D721Med (cell line): ENCODE measurements at regions not wholly inside any gene's neighbourhood (a gene's known extent, or its start where the extent isn't known, plus 50 kb on each side); places are given as distances from the start of the nearest gene placed in this dataset.

Experiments
- DNase-seq: peaks from one replicate; pipeline ENCODE4 v3.0.0; 2011; ENCODE audit warnings: low spot score; ENCODE audit not compliant: insufficient read length
- FAIRE-seq: peaks from 2 replicates; lab custom pipeline; 2011; peaks lifted over from hg19 to GRCh38; lab: Jason Lieb, UNC
- TF ChIP-seq, protein P1 (sequence below): IDR thresholded peaks from 2 replicates; pipeline ENCODE4 v1.5.1; 2012; ENCODE audit warnings: mild to moderate bottlenecking, control low read depth; ENCODE audit not compliant: insufficient read depth; ENCODE audit errors: missing control alignments

- TF ChIP-seq, protein P1, sequence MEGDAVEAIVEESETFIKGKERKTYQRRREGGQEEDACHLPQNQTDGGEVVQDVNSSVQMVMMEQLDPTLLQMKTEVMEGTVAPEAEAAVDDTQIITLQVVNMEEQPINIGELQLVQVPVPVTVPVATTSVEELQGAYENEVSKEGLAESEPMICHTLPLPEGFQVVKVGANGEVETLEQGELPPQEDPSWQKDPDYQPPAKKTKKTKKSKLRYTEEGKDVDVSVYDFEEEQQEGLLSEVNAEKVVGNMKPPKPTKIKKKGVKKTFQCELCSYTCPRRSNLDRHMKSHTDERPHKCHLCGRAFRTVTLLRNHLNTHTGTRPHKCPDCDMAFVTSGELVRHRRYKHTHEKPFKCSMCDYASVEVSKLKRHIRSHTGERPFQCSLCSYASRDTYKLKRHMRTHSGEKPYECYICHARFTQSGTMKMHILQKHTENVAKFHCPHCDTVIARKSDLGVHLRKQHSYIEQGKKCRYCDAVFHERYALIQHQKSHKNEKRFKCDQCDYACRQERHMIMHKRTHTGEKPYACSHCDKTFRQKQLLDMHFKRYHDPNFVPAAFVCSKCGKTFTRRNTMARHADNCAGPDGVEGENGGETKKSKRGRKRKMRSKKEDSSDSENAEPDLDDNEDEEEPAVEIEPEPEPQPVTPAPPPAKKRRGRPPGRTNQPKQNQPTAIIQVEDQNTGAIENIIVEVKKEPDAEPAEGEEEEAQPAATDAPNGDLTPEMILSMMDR, result no peak
- FAIRE-seq (no peak), DNase-seq (no peak)
Measured at GRCh38 chr4:126446917-126447316, 1132.2 kb downstream of the FAT4 start.

- DNase-seq (no peak), FAIRE-seq (peak; percentile 78)
- TF ChIP-seq, protein P1, result no peak
Measured at GRCh38 chr4:126448086-126448845, 1133.5 kb downstream of the FAT4 start.

DNA sequence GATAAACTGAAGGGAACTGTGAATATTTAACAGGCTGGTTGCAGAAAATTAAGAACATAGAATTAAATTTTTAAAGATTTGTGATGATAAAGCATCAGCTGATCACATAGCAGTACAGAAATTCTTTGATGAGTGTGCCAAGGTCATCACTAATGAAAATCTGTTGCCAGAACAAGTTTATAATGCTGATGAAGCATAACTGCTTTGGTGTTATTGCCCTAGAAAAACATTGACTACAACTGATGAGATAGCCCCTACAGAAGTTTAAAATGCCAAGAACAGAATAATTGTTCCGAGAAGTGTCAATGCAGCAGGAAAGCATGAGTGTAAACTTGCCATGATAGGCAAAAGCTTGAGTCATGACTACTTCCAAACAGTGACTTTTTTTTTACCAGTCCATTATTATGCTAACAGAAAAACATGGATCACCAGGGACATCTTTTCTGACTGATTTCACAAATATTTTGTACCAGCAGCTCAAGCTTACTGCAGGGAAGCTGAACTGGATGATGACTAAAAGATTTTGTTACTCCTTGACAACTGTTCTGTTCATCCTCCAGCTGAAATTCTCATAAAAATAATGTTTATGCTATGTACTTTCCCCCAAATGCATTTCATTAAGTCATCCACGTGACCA, 1136.6 kb downstream of the FAT4 start:
- no peak for DNase-seq
- TF ChIP-seq, protein P1, result no peak
- no peak for FAIRE-seq

- FAIRE-seq (no peak), DNase-seq (no peak)
- TF ChIP-seq, protein P1, result no peak
Measured at GRCh38 chr4:126455865-126456264, 1141.1 kb downstream of the FAT4 start.

DNA sequence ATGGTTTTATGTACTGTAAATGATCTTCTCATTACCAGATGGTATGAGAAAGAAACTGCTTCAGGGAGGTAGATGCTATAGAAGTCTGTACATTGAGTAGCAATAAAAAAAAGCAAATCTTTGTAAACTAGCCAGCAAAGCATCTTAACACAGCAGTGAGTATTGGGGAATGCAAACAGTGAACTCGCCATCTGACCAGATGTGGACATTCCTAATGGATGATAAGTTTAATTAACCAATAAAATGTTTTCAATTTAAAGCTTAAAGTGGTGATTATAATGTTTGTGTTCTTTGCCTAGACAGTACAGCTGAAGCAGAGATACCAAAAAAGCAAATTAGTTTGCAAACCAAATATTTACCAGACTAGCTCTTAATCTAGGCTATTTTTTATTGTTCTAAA, 1144.2 kb downstream of the FAT4 start:
- no peak for FAIRE-seq
- TF ChIP-seq, protein P1, result no peak
- DNase-seq, result no peak

DNA sequence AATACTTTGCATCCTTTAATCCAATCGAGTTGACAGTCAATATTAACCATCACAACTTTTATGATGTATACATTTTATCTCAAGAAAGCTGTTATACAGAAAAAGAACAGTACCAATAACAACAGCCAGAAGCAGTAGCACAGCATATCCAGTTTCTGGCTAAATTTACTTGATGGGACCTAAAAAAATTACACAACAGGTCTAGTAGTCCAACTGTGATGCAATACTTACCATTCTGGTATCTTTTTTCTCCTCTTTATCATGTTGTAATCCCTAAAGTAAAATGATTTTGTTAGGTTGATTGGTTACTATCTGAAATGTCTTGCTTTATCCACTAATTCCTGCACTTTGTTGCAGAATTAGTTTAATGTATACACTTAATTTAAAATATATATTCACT, 1150.6 kb downstream of the FAT4 start:
- DNase-seq, result no peak

More for the DNA sequence above, 1150.6 kb downstream of the FAT4 start:
- TF ChIP-seq, protein P1, result no peak
- no peak for FAIRE-seq
